Caco-2 (cell line): ENCODE measurements at regions not wholly inside any gene's neighbourhood (a gene's known extent, or its start where the extent isn't known, plus 50 kb on each side); places are given as distances from the start of the nearest gene placed in this dataset.

Experiments used
- BruUV-seq: library from RNA; stranded (reverse); fragments of 400-500 nt; replicated peaks from 2 replicates; lab custom pipeline; 2021; lab: Mats Ljungman, UMichigan
- CTCF ChIA-PET: fragments of 300-600 bp; sonication (Branson Sonifier 250); formaldehyde crosslinking; loops from one replicate; lab custom pipeline; 2022; ENCODE audit warnings: antibody characterized with exemption; lab: Charles Lee
- POLR2A ChIA-PET: fragments of 300-600 bp; sonication (Branson Sonifier 250); formaldehyde crosslinking; loops from one replicate; lab custom pipeline; 2022; ENCODE audit warnings: antibody characterized with exemption; lab: Charles Lee
- DNase-seq, 2 experiments: peaks; one replicate each; pipeline versions ENCODE4 v3.0.0 to v3.0.0-alpha.2; 2020 to 2022
- H3K27me3 ChIP-seq: replicated peaks from 2 replicates; pipeline ENCODE4 v1.6.0; 2011; ENCODE audit warnings: low read length; ENCODE audit not compliant: control insufficient read depth, insufficient read depth
- H3K36me3 ChIP-seq: 2 replicates; pipeline ENCODE4 v1.5.1; 2011; ENCODE audit warnings: low read length; ENCODE audit not compliant: control insufficient read depth, insufficient read depth
- H3K4me1 ChIP-seq: fragments of 250-450 bp; sonication (Bioruptor Pico); 2 replicates; pipeline ENCODE4 v1.5.1; 2020; ENCODE audit warnings: mild to moderate bottlenecking
- H3K4me3 ChIP-seq: 2 replicates; pipeline ENCODE4 v1.5.1; 2011; ENCODE audit warnings: low read depth, mild to moderate bottlenecking, control low read depth, low read length
- H3K9me3 ChIP-seq: fragments of 250-450 bp; sonication (Bioruptor Pico); 2 replicates; pipeline ENCODE4 v1.5.1; 2020; ENCODE audit warnings: mild to moderate bottlenecking, moderate library complexity
- H3K27ac Mint-ChIP-seq: one replicate; pipeline ENCODE4 v1.8.0; 2022; ENCODE audit warnings: mixed read lengths; ENCODE audit not compliant: unreplicated experiment
- H3K27me3 Mint-ChIP-seq: one replicate; pipeline ENCODE4 v1.8.0; 2022; ENCODE audit warnings: mixed read lengths; ENCODE audit not compliant: insufficient read depth, unreplicated experiment
- H3K36me3 Mint-ChIP-seq: one replicate; pipeline ENCODE4 v1.8.0; 2022; ENCODE audit warnings: mild to moderate bottlenecking, mixed read lengths; ENCODE audit not compliant: insufficient read depth, unreplicated experiment
- H3K4me1 Mint-ChIP-seq: one replicate; pipeline ENCODE4 v1.8.0; 2022; ENCODE audit warnings: low read depth, mixed read lengths; ENCODE audit not compliant: unreplicated experiment
- H3K4me3 Mint-ChIP-seq: one replicate; pipeline ENCODE4 v1.8.0; 2022; ENCODE audit warnings: mild to moderate bottlenecking, moderate library complexity, mixed read lengths; ENCODE audit not compliant: unreplicated experiment
- H3K9me3 Mint-ChIP-seq: one replicate; pipeline ENCODE4 v1.8.0; 2022; ENCODE audit warnings: mixed read lengths; ENCODE audit not compliant: unreplicated experiment
- CTCF ChIP-seq, 2 experiments: fragments of 200-600 bp in 1 of 2; IDR thresholded peaks; 1 replicate in 1 of 2; 2 replicates in 1 of 2; pipeline versions ENCODE4 v1.5.1 to v1.8.0; 2011 to 2022; ENCODE audit warnings: antibody characterized with exemption in 1 of 2, control low read depth in 1 of 2, inconsistent platforms in 1 of 2, low read depth in 1 of 2, low read length in 1 of 2, mild to moderate bottlenecking in 1 of 2, moderate library complexity in 1 of 2; ENCODE audit not compliant: insufficient read depth in 1 of 2, severe bottlenecking in 1 of 2, unreplicated experiment in 1 of 2
- intact Hi-C: fragments of 100-400 bp; cut with micrococcal nuclease; formaldehyde crosslinking; loops from one replicate; pipeline ENCODE4 v1.10.0; 2022; ENCODE audit not compliant: unreplicated experiment

GRCh38 chr12:69117566-69118266, 121.7 kb upstream of the CPSF6 start:
- no peaks in the 10 kb centered on the region for H3K36me3 ChIP-seq
- ChIA-PET CTCF (no interaction called here), POLR2A (no interaction called here)
- Mint-ChIP-seq H3K27me3 (no peaks in the 10 kb centered on the region), H3K36me3 (no peaks in the 10 kb centered on the region), H3K4me1 (no peaks in the 10 kb centered on the region), H3K27ac (no peak overlapping the region), H3K9me3 (no peaks in the 10 kb centered on the region), H3K4me3 (no peak overlapping the region)
- intact Hi-C loops = no loop called here
- no peaks in the 10 kb centered on the region for H3K9me3 ChIP-seq
- no peak for DNase-seq
- no peak overlapping the region for H3K4me3 ChIP-seq
- BruUV-seq = no TSS peak
- no peak for TF ChIP-seq CTCF (IDR thresholded peaks at IDR 0.05; ENCODE audit: insufficient read depth in 1 of 2, low read depth in 1 of 2, low read length in 1 of 2, severe bottlenecking in 1 of 2, unreplicated experiment in 1 of 2)
- no peaks in the 10 kb centered on the region for H3K27me3 ChIP-seq
- no peaks in the 10 kb centered on the region for H3K4me1 ChIP-seq

GRCh38 chr12:69118516-69118915, 120.9 kb upstream of the CPSF6 start:
- no peak for TF ChIP-seq CTCF (IDR thresholded peaks at IDR 0.05; ENCODE audit: insufficient read depth in 1 of 2, low read depth in 1 of 2, low read length in 1 of 2, severe bottlenecking in 1 of 2, unreplicated experiment in 1 of 2)
- POLR2A ChIA-PET = no interaction called here
- no peak overlapping the region for H3K4me3 ChIP-seq
- no peak overlapping the region for H3K27ac Mint-ChIP-seq
- BruUV-seq = no TSS peak
- no peaks in the 10 kb centered on the region for H3K27me3 Mint-ChIP-seq
- DNase-seq = no peak
- no peaks in the 10 kb centered on the region for H3K9me3 ChIP-seq
- no peaks in the 10 kb centered on the region for H3K36me3 Mint-ChIP-seq
- intact Hi-C loops = no loop called here
- CTCF ChIA-PET = no interaction called here
- no peaks in the 10 kb centered on the region for H3K27me3 ChIP-seq
- H3K4me1 ChIP-seq = no peaks in the 10 kb centered on the region
- no peaks in the 10 kb centered on the region for H3K4me1 Mint-ChIP-seq
- H3K36me3 ChIP-seq = no peaks in the 10 kb centered on the region
- no peak overlapping the region for H3K4me3 Mint-ChIP-seq
- no peaks in the 10 kb centered on the region for H3K9me3 Mint-ChIP-seq

- H3K4me1 ChIP-seq = peaks cover 6% of the 10 kb centered on the region
- no TSS peak for BruUV-seq
- POLR2A ChIA-PET = no interaction called here
- CTCF ChIA-PET = no interaction called here
- no peaks in the 10 kb centered on the region for H3K9me3 ChIP-seq
- no peak for TF ChIP-seq CTCF (IDR thresholded peaks at IDR 0.05; ENCODE audit: insufficient read depth in 1 of 2, low read depth in 1 of 2, low read length in 1 of 2, severe bottlenecking in 1 of 2, unreplicated experiment in 1 of 2)
- H3K36me3 ChIP-seq = no peaks in the 10 kb centered on the region
- Mint-ChIP-seq H3K36me3 (no peaks in the 10 kb centered on the region), H3K27ac (no peak overlapping the region), H3K4me3 (no peak overlapping the region), H3K9me3 (no peaks in the 10 kb centered on the region), H3K27me3 (no peaks in the 10 kb centered on the region), H3K4me1 (no peaks in the 10 kb centered on the region)
- H3K4me3 ChIP-seq = no peak overlapping the region
- DNase-seq = no peak
- intact Hi-C loops = no loop called here
- H3K27me3 ChIP-seq = no peaks in the 10 kb centered on the region
Measured at GRCh38 chr12:69119770-69120169, 119.6 kb upstream of the CPSF6 start.
